ENCODE measurements at regions not wholly inside any gene's neighbourhood (a gene's known extent, or its start where the extent isn't known, plus 50 kb on each side); places are given as distances from the start of the nearest gene placed in this dataset.

GRCh38 chr6:168388641-168389633 is 52.0 kb upstream of the SMOC2 start:
- Mint-ChIP-seq H3K9me3 (ENCODE audit: low read depth) (no peaks in the 10 kb centered on the region), H3K4me3 (ENCODE audit: unreplicated experiment) (no peak overlapping the region), H3K36me3 (ENCODE audit: low read depth) (no peaks in the 10 kb centered on the region), H3K4me1 (ENCODE audit: low read depth) (peaks cover 19% of the 10 kb centered on the region), H3K27ac (ENCODE audit: unreplicated experiment) (no peak overlapping the region), H3K27me3 (ENCODE audit: low read depth) (peaks cover 22% of the 10 kb centered on the region)
- TF ChIP-seq, protein P1, sequence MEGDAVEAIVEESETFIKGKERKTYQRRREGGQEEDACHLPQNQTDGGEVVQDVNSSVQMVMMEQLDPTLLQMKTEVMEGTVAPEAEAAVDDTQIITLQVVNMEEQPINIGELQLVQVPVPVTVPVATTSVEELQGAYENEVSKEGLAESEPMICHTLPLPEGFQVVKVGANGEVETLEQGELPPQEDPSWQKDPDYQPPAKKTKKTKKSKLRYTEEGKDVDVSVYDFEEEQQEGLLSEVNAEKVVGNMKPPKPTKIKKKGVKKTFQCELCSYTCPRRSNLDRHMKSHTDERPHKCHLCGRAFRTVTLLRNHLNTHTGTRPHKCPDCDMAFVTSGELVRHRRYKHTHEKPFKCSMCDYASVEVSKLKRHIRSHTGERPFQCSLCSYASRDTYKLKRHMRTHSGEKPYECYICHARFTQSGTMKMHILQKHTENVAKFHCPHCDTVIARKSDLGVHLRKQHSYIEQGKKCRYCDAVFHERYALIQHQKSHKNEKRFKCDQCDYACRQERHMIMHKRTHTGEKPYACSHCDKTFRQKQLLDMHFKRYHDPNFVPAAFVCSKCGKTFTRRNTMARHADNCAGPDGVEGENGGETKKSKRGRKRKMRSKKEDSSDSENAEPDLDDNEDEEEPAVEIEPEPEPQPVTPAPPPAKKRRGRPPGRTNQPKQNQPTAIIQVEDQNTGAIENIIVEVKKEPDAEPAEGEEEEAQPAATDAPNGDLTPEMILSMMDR (IDR thresholded peaks at IDR 0.05) = no peak
- no peak for DNase-seq (ENCODE audit: low spot score)

GRCh38 chr6:168390749-168391420 is 50.1 kb upstream of the SMOC2 start:
- no peaks in the 10 kb centered on the region for H3K9me3 Mint-ChIP-seq (ENCODE audit: low read depth)
- H3K27ac Mint-ChIP-seq (ENCODE audit: unreplicated experiment) = no peak overlapping the region
- H3K36me3 Mint-ChIP-seq (ENCODE audit: low read depth) = no peaks in the 10 kb centered on the region

More at GRCh38 chr6:168390749-168391420, 50.1 kb upstream of the SMOC2 start:
- Mint-ChIP-seq H3K27me3 (ENCODE audit: low read depth) (peaks cover 25% of the 10 kb centered on the region), H3K4me1 (ENCODE audit: low read depth) (no peaks in the 10 kb centered on the region), H3K4me3 (ENCODE audit: unreplicated experiment) (no peak overlapping the region)
- TF ChIP-seq, protein P1 (IDR thresholded peaks at IDR 0.05) = no peak
- DNase-seq (ENCODE audit: low spot score) = no peak
